Pulmonary artery endothelial cell (primary cell): ENCODE measurements at regions not wholly inside any gene's neighbourhood (a gene's known extent, or its start where the extent isn't known, plus 50 kb on each side); places are given as distances from the start of the nearest gene placed in this dataset.

Experiments
- DNase-seq: peaks from one replicate; pipeline ENCODE4 v3.0.0-alpha.2; 2011; ENCODE audit warnings: low read depth, low spot score

GRCh38 chr22:48712558-48713271, 1115.0 kb downstream of the BRD1 start:
- DNase-seq, result no peak

GRCh38 chr22:48711669-48712068, 1116.0 kb downstream of the BRD1 start:
- DNase-seq, result no peak

DNA sequence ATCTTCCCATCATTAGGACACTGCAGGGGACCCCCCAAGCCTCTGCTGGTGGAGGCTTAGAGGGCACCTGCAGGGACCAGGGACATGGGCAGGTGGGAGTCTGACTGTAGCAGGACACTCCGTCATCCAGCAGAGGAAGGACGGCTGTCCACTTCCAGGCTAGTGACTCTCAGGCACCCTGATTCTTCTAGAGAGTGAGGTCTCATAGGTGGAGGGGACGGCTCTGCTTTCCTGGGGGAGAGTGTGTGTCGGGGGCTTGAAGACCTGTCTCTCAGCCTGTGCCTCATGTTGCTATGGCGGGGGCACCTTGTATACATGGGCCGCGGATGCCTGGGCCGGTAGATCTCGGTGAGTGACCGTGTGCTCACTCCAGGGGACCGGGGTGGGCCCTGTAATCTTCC, 1116.6 kb downstream of the BRD1 start:
- DNase-seq, result no peak

DNA sequence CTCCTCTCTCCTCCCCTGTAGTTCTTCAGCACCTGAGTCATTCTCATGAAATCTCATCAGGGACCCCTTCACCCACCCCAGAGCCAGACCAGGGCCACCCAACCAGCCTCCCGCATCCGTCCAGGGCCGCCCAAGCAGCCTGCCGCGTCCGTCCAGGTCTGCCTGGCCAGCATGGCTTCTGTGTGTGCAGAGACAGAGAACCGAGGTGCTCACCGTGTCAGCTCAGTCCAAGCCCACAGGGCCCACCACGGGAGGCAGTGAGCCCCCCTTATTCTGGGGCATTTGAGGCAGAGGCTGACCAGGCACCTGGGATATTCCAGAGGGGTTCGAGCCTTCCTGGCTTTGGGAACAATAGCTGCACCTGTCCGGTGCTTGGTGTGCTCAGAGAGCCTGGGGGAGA, 1117.3 kb downstream of the BRD1 start:
- no peak for DNase-seq

DNA sequence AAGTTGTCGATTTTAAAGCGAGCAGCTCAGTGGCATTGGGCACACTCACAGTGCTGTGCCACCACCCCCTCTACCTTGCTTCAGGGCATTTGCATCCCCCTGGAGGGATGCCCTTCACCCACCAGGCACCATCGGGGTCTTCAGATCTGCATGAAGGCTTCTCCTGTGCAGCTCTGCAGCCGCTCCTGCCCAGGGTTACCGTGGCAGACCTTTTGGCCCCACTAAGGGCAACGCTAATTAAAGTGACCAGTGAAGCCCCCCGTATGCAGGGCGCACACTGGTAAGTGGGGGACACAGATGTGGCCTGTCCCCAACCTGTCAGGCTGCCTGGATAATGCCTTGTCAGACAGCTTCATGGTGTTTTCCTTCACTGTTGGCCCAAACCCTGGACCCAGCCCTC, 1117.7 kb downstream of the BRD1 start:
- no peak for DNase-seq

DNA sequence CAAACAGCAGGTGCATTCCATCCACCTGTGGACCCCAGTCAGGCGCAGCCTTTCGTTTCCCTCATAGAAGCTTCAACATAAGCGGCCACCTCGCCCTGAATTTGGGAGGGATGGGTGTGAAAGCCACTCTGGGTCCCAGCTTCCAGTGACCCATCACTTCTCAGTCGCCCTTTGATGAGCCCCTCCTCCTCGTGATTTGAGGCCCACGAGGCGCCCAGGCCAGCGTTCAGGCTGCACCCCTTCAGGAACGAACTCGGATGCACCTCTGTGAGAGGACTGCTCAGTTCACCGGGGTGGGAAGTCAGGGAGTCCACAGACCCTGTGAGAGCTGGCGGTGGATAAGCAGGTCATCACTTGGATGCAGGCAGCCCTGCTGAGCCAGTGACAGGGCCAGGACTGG, 1118.2 kb downstream of the BRD1 start:
- no peak for DNase-seq

DNA sequence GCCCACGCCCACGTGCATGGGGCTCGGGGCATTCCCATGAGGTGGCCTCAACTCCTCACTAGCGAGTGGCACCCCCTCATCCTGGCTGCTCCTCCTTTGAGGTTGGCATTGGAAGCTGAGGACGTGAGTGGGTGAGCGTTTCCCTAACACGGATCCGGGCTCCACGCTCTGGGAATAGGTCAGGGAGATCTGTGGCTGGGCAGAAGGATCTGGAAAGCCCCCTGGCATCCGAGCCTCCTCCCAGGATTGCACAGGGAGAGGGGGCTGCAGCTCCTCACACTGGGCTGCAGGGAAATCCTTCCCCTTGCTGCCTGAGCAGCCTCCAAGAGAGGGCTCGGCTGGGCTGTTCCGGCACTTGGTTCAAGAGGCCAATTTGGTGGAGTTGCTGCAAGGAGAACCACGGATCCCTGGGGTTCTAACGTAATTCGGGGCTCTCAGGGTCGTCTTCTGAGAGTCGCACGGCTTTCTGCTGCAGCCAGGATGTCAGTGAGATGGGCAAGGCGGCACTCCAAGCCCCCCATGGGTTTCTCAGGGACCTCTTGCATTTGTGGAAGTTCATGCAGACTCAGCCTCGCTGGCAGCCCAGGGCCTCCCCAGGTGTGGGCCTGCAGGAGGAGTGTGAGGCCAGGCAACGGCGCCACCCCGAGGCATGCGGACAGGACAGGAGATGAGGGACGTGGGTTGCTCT, 1119.0 kb downstream of the BRD1 start:
- no peak for DNase-seq

DNA sequence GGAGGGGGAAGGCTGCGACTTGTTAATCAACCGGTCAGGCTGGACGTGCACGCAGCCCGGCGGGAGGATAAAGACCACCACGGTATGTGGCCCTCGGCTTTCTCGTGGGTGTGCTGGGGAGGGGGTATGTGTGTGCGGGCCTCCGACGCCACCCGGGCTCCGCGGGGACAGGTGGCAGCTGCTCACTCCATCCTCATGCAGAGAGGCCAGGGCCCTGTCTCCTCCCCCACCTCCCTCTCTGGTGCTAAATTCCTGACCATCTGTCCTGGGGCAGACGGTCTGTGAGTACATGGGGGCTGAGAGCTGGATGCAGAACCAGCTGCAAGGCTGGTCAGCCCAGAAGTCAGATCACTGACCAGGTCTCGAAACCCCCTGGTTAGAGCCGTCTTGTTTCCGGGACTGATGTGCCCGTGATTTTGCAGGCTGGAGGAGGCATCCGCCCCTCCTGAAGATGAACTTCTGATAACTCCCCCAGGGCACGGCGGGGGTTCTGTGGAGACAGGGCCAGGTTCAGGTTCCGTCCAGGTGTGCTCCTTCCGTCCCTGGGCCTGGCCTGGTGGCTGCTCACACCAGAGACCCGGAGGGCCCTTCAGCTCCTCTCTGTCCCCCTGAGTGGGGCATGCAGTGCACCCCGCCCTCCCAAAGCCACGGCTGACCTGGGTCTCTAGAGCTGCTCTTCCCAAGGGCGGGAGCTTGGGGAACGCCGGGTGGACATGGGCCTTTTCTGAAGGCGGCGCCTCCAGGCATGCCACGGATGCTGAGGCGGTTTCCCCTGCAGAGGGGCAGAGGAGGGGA, 1119.7 kb downstream of the BRD1 start:
- no peak for DNase-seq

- DNase-seq, result no peak
These were observed 1120.5 kb downstream of the BRD1 start for GRCh38 chr22:48706934-48707762.

DNA sequence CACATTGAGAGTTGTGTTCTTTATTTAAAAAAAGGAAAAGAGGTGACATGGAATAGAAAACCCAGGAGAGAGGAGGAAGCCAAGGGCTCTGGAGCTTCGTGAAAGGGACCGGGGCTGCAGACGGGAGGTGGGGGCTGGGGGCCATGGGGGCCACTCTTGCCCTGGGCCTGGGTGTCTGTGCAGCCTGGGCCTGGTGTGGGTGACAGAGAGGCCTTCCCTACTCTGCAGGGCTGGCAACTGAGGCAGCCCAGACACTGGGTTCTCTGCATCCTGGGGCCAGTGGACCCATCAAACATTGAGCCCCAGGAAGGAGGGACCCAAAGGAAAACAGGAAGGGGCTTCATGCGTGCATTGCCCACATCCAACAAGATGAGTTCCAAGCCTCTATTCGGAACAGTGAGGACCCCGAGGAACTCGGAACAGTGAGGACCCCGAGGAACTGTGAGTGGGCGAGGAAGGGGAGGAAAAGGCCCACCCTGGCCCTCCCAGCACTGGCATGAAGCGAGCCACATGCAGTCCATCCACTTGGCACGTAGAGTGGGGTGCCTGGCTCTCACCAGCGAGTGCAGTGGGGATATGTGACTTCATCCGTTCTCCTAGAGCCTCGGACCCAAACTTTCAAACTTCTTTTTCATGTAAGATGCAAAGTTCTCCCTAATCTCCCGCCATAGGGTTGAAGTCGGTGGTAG, 1121.6 kb downstream of the BRD1 start:
- no peak for DNase-seq

- DNase-seq, result no peak
These were observed 1122.3 kb downstream of the BRD1 start for GRCh38 chr22:48705159-48705916.

- DNase-seq, result no peak
These were observed 1123.3 kb downstream of the BRD1 start for GRCh38 chr22:48704335-48704734.

GRCh38 chr22:48703265-48703941, 1124.3 kb downstream of the BRD1 start:
- no peak for DNase-seq

GRCh38 chr22:48702573-48703264, 1125.0 kb downstream of the BRD1 start:
- no peak for DNase-seq

DNA sequence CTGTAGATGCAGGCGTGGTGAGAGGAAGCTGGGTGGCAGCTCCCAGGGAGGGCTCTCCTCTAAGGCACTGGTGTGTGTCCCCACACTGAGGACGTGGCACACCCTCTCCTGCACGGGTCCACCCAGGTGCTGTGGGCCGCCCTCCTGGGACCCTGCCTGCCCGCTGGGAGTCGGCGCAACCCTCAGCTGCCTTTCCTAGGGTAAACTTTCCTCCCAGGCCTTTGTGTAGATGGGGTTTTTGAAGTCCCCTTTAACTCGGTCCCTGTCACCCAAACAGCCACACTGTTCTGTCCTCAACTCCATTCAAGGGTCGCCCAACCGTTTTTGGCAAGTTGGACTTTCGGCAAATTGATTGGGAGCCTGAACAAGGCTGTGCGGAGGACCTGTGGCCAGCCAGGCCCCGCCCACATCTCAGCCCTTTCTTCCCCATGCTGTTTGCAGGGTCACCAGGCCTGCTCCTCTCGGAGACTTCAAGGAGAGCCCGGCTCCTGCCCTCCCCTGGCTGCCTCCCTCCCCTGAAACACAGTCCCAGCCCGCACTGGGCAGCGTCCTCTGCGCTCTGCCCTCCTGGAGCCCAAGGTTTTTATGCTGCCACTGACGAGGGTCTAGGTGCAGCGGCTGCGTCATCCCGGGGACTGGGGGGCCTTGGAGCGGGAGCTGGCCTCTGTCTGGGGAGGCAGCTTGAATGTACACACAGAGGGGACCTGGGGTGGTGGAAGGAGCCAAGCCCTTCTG, 1126.2 kb downstream of the BRD1 start:
- DNase-seq, result no peak

- no peak for DNase-seq
These were observed 1126.9 kb downstream of the BRD1 start for GRCh38 chr22:48700566-48701295.

DNA sequence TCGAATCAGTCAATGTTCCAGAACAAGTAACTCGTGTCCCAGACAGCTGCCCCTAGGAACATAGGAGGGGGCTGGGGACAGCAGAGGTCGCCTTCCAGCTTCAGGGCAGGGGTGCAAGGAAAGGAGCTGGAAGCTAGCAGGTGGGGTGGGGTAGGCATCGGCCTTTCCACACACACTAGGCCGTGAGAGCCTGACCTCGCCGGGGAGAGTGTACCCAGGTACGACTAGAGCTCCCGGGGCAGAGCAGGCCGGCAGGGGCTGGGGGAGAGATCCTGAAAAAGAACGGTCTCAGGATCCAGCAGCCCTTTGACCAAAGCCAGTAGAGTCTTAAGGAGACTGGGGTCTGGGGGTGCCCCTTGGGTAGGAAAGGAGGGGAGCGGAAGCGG, 1127.5 kb downstream of the BRD1 start:
- DNase-seq, result no peak

- no peak for DNase-seq
These were observed 1128.2 kb downstream of the BRD1 start for GRCh38 chr22:48699511-48699910.
